ENCODE measurements at regions not wholly inside any gene's neighbourhood (a gene's known extent, or its start where the extent isn't known, plus 50 kb on each side); places are given as distances from the start of the nearest gene placed in this dataset.

DNA sequence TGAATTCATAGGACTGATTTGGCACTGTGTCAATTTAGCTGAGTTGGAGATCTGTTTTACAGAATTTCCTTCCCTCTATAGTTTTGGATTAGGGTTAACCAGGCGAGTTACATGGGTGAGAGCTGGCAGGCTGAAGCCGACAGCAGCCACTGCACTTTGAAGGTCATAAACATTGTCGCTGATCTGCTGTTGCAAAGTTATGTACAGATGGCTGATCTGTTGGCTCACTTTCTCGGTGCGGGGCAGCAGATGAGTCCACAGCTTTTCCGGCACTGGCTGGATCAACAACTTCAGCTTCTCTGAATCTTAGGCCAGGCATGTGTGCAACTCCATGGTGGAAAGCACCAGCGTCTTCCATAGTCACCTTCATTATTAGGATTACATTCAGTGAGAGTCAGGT is 173.7 kb downstream of the GPAT3 start:
- peaks cover 1 to 4% of the 10 kb centered on the region in 2 experiments for H3K27me3 ChIP-seq (ENCODE audit: control insufficient read depth in 2 of 2, insufficient read depth in 2 of 2, low read length in 2 of 2)
- POLR2A ChIA-PET = no interaction called here
- H2AFZ ChIP-seq (ENCODE audit: low read depth, low read length) = no peak overlapping the region
- intact Hi-C loops (cut with micrococcal nuclease) = no loop called here
- CTCF ChIA-PET = no interaction called here
- no peaks in the 10 kb centered on the region for H3K79me2 ChIP-seq (ENCODE audit: control insufficient read depth, insufficient read depth, low read length)
- H3K27ac ChIP-seq (ENCODE audit: insufficient read depth, low read depth, low read length) = no peak overlapping the region
- no peak for FAIRE-seq
- no peak overlapping the region for H3K9ac ChIP-seq (replicated peaks; ENCODE audit: extremely low read depth, insufficient read depth, low read length)
- H3K9me3 ChIP-seq (replicated peaks; ENCODE audit: control insufficient read depth, insufficient read depth, low read length) = no peaks in the 10 kb centered on the region
- H3K36me3 ChIP-seq (ENCODE audit: control insufficient read depth in 2 of 2, extremely low read depth in 1 of 2, insufficient read depth in 2 of 2, low read length in 2 of 2) = no peaks in the 10 kb centered on the region
- H3K4me3 ChIP-seq (replicated peaks in 1 of 3; ENCODE audit: insufficient read depth in 1 of 3, low read depth in 1 of 3, low read length in 3 of 3) = no peak overlapping the region
- H3K4me1 ChIP-seq (ENCODE audit: control insufficient read depth, extremely low read depth, insufficient read depth, low read length) = no peaks in the 10 kb centered on the region
- no TSS peak for BruUV-seq (replicated peaks)
- TF ChIP-seq POLR2AphosphoS5 (IDR thresholded peaks at IDR 0.05; ENCODE audit: insufficient read depth, low read depth, low read length) (no peak), JUN (IDR thresholded peaks at IDR 0.05; ENCODE audit: borderline replicate concordance, insufficient read depth, insufficient read length, low read depth) (no peak), EZH2 (IDR thresholded peaks at IDR 0.05; ENCODE audit: borderline replicate concordance, low read depth, low read length, severe bottlenecking) (no peak), POLR2A (IDR thresholded peaks at IDR 0.05; ENCODE audit: low read depth, low read length) (no peak), FOS (IDR thresholded peaks at IDR 0.05; ENCODE audit: borderline replicate concordance, insufficient read depth, low read length) (no peak), GATA2 (IDR thresholded peaks at IDR 0.05; ENCODE audit: insufficient read depth, insufficient read length, low read depth, low read length) (no peak), MYC (IDR thresholded peaks at IDR 0.05; ENCODE audit: low read depth, low read length) (no peak)
- TF ChIP-seq, protein P1, sequence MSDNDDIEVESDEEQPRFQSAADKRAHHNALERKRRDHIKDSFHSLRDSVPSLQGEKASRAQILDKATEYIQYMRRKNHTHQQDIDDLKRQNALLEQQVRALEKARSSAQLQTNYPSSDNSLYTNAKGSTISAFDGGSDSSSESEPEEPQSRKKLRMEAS (IDR thresholded peaks at IDR 0.05; ENCODE audit: insufficient read depth, insufficient read length) = no peak
- TF ChIP-seq, protein P2, sequence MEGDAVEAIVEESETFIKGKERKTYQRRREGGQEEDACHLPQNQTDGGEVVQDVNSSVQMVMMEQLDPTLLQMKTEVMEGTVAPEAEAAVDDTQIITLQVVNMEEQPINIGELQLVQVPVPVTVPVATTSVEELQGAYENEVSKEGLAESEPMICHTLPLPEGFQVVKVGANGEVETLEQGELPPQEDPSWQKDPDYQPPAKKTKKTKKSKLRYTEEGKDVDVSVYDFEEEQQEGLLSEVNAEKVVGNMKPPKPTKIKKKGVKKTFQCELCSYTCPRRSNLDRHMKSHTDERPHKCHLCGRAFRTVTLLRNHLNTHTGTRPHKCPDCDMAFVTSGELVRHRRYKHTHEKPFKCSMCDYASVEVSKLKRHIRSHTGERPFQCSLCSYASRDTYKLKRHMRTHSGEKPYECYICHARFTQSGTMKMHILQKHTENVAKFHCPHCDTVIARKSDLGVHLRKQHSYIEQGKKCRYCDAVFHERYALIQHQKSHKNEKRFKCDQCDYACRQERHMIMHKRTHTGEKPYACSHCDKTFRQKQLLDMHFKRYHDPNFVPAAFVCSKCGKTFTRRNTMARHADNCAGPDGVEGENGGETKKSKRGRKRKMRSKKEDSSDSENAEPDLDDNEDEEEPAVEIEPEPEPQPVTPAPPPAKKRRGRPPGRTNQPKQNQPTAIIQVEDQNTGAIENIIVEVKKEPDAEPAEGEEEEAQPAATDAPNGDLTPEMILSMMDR (IDR thresholded peaks at IDR 0.05; ENCODE audit: extremely low read depth in 1 of 2, insufficient read depth in 1 of 2, low read depth in 1 of 2, low read length in 2 of 2) = no peak
- no peaks in the 10 kb centered on the region for H4K20me1 ChIP-seq (replicated peaks; ENCODE audit: control insufficient read depth, extremely low read depth, insufficient read depth, low read length)
- H3K4me2 ChIP-seq (ENCODE audit: insufficient read depth, low read length) = no peak overlapping the region
- no peak for DNase-seq (ENCODE audit: low read depth, low spot score)
- no peaks in the 10 kb centered on the region for H3K9me1 ChIP-seq (replicated peaks; ENCODE audit: control insufficient read depth, extremely low read depth, insufficient read depth, low read length)
- dilution Hi-C loops (cut with MboI; ENCODE audit: extremely low pct_ligation_motif_present, low sequenced_read_pairs) = no loop called here
